ENCODE measurements at regions not wholly inside any gene's neighbourhood (a gene's known extent, or its start where the extent isn't known, plus 50 kb on each side); places are given as distances from the start of the nearest gene placed in this dataset.
"Not testable (repeated sequence)": the region's sequence is repeated elsewhere in the genome, so short reads cannot be mapped to it uniquely, and the experiment has no call there.

- DNase-seq (ENCODE audit: low spot score) (no peak), ATAC-seq (no peak)
Measured at GRCh38 chr5:38149815-38150195, 108.6 kb upstream of the EGFLAM start.

DNA sequence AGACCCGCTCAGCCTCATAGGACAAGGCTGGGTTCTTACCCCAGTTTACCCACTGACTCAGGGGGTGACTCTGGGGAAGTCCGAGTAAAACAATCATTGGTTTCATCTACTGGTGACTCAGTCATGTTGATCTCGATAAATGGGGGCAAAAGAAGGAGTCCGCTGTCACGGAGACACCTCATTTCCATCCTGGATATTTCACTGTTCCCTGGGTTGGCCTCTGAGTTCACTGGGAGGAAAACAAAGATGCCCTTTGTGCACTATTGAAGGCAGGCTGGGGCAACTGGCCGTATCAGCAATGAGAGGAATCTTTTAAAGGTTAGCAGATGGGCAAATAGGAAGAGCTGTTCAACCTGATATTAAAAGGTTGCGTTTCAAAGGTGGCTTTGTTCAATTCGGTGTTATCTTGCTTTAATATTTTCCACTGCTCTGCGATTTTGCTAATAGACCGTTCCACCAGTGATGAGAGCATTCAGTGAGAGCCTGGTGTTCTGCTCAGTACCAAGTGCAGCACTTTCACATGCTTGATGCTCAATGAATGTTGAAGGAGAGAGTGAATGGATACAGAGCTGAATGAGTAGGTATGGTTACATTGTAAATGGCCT, 110.2 kb upstream of the EGFLAM start:
- ATAC-seq (no peak), DNase-seq (ENCODE audit: low spot score) (no peak)

GRCh38 chr5:38143384-38143783, 115.0 kb upstream of the EGFLAM start:
- no peak for DNase-seq (ENCODE audit: low spot score)
- no peak for ATAC-seq

GRCh38 chr5:38141665-38142064, 116.7 kb upstream of the EGFLAM start:
- ATAC-seq: no peak
- DNase-seq (ENCODE audit: low spot score): no peak

- DNase-seq (ENCODE audit: low spot score): no peak
- no peak for ATAC-seq
Measured at GRCh38 chr5:38138574-38138973, 119.8 kb upstream of the EGFLAM start.

DNA sequence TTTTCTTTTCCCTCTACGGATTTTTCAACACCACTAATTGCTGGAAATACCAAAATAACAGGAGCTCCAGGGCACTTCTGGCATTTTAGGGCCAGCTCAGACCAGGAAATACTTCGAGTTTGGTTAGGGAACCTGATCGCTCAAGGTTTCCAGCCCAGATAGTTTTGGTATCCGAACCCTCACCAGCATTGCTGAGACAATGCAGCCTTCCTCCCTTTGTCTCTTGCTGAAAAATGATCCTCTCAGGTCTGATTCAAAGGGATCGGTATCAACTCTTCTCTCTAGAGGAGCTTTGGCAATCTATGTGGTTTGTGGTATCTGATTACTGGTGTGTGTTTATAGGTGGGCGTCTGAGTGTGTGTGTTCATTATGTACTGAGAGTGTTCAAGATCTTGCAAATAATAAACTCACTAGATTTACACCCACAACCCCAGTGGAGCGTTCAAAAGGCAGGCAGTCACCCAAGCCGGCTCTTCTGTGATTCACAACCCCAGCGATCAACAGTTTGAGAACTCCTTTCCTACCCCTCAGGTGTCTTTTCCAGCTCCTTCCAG, 122.8 kb upstream of the EGFLAM start:
- ATAC-seq (no peak), DNase-seq (ENCODE audit: low spot score) (no peak)

- DNase-seq (ENCODE audit: low spot score): no peak
- no peak for ATAC-seq
Measured at GRCh38 chr5:38134810-38135209, 123.5 kb upstream of the EGFLAM start.

DNA sequence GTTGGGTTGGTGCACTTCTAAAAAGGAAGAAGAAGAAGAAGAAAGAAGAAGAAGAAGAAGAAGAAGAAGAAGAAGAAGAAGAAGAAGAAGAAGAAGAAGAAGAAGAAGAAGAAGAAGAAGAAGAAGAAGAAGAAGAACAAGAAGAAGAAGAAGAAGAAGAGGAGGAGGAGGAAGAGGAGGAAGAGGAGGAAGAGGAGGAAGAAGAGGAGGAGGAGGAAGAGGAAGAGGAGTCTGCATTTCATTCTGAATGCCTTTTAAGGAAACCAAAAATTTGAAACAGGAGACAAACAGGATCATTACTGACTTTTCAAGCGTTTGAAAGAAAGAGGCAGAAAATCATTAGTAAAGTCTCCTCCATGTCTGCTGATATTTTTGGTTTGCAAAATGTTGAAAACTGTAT, 124.1 kb upstream of the EGFLAM start:
- ATAC-seq; DNase-seq (ENCODE audit: low spot score): not testable (repeated sequence)

- DNase-seq (ENCODE audit: low spot score) (no peak), ATAC-seq (no peak)
Measured at GRCh38 chr5:38131686-38132085, 126.7 kb upstream of the EGFLAM start.

- ATAC-seq: no peak
- no peak for DNase-seq (ENCODE audit: low spot score)
Measured at GRCh38 chr5:38124321-38124720, 134.0 kb upstream of the EGFLAM start.

DNA sequence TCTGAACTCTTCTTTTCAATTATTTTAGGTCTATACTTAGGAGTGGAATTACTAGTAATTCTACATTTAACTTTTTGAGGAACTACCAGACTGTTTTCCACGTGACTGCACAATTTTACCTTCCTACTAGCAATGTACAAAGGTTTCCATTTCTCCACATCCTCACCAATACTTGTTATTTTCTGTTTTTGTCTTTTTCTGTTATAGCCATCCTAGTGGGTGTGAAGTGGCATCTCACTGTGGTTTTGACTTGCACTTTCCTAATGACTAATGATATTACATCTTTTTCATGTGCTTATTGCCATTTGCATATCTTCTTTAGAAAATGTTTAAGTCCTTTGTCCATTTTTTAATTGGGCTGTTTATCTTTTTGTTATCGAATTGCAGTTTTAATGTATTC, 136.9 kb upstream of the EGFLAM start:
- ATAC-seq (no peak), DNase-seq (ENCODE audit: low spot score) (no peak)

DNA sequence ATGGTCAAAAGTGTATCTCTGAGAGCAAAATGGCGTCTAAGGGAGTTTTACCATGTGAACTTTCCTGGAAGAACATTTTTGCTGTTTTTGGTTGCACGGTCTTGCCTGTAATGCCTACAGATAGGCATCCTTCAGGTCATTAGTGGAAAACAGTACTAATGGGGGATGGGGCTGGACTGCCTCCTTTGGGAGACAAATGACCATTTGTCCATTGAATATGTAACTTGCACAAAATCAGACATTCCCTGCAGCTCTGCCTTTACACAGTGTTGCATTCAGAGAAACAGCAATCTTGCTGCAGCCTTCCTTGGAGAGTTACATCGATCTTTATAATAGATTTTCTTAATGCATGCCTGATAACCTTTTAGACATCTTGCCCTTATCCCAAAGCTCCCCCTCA, 138.5 kb upstream of the EGFLAM start:
- no peak for ATAC-seq
- no peak for DNase-seq (ENCODE audit: low spot score)

DNA sequence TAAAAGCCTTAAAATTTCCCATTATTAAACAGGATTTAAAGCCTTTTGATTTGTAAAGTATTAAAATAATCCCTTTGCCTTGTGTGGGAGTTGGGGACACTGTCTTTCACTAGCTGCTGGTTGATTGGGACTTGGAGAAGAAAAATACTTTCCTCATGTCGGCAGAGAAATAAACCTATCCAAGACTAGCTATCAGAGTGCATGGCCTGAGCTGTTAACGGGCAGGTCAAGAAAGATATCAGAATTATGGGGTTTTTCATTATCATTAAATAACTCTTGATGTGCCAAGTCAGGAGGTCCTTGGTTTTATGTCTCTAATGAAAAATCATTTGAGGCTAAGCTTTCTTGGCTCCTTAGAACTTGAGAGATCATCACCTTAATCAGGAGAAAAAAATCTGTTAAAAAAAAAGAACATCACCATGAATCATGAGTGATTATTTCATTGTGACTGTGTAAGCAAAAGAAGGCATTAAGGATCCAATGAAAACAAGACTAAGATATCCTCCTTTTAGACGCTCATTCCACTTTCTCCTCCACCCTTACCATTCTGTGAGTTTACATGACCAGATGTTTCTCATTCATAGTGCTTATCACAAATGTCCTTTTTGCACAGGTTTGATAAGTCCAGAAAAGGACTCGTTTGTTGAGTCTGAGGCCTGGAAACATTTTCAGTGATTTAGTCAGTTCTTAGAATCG, 140.4 kb upstream of the EGFLAM start:
- DNase-seq (ENCODE audit: low spot score) (no peak), ATAC-seq (no peak)

DNA sequence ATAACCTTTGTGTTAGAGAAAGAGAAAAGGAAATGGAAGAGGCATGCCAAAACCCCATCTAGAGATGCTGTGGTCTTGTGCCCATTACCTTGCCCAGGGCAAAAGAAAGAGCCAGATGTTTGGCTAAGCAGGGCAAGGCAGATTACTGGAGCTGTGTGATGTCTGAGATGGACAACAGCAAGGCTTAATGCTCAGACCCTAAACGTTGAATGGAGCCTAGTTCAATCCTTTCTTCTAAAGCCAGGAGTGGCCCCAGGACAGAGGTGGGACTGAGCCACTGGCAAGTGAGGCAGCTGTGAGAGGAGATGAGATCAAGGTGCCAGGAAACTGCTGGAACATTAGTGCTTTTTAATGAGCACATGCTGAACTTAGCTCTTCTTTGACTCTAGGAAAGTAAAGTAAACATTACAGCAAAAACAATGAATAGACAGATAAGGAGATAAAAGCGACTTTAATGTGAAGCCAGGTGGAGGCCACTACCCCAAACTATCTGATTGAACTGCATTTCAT, 143.0 kb upstream of the EGFLAM start:
- ATAC-seq (no peak), DNase-seq (ENCODE audit: low spot score) (no peak)

GRCh38 chr5:38113880-38114279, 144.5 kb upstream of the EGFLAM start:
- ATAC-seq (no peak), DNase-seq (ENCODE audit: low spot score) (no peak)

DNA sequence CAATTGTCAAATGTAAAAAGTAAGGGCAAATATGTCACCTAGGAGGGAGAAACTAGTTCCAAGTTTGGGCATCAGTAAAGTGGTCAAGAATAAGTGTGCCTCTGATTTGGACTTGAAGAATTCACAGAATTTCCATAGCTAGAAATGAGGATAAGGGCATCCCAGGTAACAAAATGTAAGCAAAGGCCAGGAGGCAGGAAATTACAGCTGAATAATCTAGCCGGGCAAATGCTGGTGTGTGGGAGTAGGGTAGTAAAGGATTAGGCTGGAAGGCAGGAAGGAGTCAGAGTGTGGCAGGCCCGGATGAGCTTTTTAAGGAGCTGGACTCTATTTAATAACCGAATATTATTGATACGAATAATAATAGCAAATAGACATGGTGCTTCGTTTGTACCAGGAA, 144.9 kb upstream of the EGFLAM start:
- DNase-seq (ENCODE audit: low spot score) (no peak), ATAC-seq (no peak)

GRCh38 chr5:38112938-38113337, 145.4 kb upstream of the EGFLAM start:
- DNase-seq (ENCODE audit: low spot score) (no peak), ATAC-seq (no peak)

DNA sequence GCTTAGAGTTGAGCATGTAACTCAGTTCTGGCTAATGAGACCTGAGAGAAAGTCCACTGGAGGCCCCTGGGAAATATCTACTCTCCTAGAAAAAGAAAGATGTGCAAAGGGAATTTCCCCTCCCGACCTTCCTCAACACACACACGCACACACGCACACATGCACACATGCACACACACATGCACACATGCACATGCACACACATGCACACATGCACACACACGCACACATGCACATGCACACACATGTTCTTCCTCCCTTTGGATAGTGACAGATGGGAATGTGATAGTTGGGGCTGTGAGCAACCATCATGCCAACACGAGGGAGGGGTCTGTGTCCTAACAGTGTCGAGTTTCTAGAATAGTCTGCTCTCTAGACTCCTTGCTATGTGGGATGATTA, 148.2 kb upstream of the EGFLAM start:
- no peak for DNase-seq (ENCODE audit: low spot score)
- no peak for ATAC-seq

DNA sequence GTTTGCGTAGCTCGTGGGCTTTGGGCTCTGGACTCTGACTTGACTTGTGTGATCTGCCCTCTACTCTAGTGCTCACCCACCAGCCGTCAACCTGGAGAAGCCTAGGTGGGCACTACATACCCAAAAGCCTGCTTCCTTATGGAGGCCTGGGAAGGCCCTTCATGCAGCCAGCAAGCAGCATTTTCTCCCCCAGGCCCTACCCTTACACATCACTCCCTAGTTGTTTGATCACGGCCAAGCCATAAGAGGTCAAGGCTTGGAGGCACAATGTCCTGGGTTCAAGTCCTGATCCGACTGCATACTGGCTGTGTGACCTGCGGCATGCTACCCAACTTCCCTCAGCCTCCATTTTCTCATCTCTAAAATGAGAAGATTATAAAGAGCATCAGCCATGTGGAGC, 151.3 kb upstream of the EGFLAM start:
- ATAC-seq: no peak

GRCh38 chr5:38105801-38106200, 152.6 kb upstream of the EGFLAM start:
- ATAC-seq (no peak), DNase-seq (ENCODE audit: low spot score) (no peak)

More for the DNA sequence above, 151.3 kb upstream of the EGFLAM start:
- no peak for DNase-seq (ENCODE audit: low spot score)

- no peak for ATAC-seq
- DNase-seq (ENCODE audit: low spot score): no peak
Measured at GRCh38 chr5:38105231-38105570, 153.2 kb upstream of the EGFLAM start.

DNA sequence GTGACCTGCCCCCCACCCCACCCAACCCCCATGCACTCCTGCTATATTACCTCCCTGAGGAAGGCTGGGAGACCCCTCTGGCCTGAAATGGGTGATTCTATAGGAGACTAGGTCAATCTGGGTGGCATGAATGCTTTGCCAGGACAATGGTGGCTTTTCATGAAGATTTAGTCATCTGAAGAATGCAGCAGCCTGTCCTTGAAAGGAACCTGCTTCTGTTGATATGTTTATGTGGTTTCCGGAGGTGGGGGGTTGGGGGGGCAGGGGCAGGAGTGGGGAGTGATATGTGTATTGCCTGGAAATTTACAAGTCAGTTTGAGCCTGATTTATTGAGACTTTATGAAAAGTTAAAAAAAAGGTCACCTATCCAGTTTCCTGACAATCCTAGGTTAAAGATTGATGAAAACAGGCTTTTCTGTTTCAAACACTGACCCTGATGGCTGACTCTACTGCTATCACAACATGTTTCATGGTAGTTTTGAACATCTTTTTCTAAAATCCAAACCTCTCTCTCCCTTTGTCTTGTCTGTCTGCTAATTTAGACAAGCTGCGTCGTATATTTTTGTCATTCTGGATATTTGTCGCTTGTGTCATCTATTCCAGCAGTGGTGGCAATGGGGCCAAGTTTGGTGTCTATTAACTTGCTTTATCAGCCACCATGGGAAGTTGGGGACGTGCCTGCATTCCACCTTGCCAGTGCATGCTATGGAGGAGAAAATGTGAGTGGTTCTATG, 153.7 kb upstream of the EGFLAM start:
- DNase-seq (ENCODE audit: low spot score) (no peak), ATAC-seq (no peak)
